Adrenal gland (tissue), 5 donors: ENCODE measurements at regions not wholly inside any gene's neighbourhood (a gene's known extent, or its start where the extent isn't known, plus 50 kb on each side); places are given as distances from the start of the nearest gene placed in this dataset.

Experiments
- POLR2A ChIP-seq, 2 donors: fragments of 450-650 bp; IDR thresholded peaks; one replicate each; pipeline ENCODE4 v1.6.1; 2017; ENCODE audit warnings: antibody characterized with exemption in 2 of 2, mild to moderate bottlenecking in 2 of 2, moderate library complexity in 1 of 2
- TF ChIP-seq, protein P1 (sequence below), 6 experiments: fragments of 450-650 bp in 4 of 6; fragments of 200-600 bp in 2 of 6; sonication (generic) in 1 of 6; IDR thresholded peaks; 1 replicate in 5 of 6; 2 replicates in 1 of 6; pipeline versions ENCODE4 v1.5.1 to v1.8.0; 2016 to 2021; ENCODE audit warnings: antibody characterized with exemption in 6 of 6, mild to moderate bottlenecking in 2 of 6, moderate library complexity in 1 of 6
- donor health status: DM: no; HTN: no; CAD: no.

DNA sequence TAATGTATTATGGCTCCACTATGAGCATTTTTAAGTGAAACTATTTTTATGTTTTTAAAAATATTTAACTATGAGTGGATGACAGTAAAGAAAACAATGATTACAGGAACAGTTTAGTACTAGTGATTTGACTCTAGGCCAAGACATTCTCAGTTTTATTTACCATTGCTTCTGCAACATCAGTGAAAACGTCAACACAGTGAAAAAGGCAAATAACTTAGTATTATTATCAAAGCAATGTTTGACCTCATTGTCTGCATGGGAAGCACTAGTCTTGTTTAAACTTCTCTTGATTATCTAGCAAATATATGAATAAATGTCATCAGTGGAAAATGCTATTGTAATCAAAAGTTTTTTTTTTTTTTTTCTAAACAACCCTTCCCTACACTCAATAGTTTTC lies 165.0 kb downstream of the HTR1B start:
- TF ChIP-seq, protein P1, sequence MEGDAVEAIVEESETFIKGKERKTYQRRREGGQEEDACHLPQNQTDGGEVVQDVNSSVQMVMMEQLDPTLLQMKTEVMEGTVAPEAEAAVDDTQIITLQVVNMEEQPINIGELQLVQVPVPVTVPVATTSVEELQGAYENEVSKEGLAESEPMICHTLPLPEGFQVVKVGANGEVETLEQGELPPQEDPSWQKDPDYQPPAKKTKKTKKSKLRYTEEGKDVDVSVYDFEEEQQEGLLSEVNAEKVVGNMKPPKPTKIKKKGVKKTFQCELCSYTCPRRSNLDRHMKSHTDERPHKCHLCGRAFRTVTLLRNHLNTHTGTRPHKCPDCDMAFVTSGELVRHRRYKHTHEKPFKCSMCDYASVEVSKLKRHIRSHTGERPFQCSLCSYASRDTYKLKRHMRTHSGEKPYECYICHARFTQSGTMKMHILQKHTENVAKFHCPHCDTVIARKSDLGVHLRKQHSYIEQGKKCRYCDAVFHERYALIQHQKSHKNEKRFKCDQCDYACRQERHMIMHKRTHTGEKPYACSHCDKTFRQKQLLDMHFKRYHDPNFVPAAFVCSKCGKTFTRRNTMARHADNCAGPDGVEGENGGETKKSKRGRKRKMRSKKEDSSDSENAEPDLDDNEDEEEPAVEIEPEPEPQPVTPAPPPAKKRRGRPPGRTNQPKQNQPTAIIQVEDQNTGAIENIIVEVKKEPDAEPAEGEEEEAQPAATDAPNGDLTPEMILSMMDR (IDR thresholded peaks at IDR 0.05), result no peak
- TF ChIP-seq POLR2A (IDR thresholded peaks at IDR 0.05), result no peak
